CD14-positive monocyte (primary cell): ENCODE measurements at regions not wholly inside any gene's neighbourhood (a gene's known extent, or its start where the extent isn't known, plus 50 kb on each side); places are given as distances from the start of the nearest gene placed in this dataset.

ENCODE experiments used
- DNase-seq, 3 donors: peaks; one replicate each; pipeline ENCODE4 v3.0.0-alpha.2; 2011 to 2022
- H2AFZ ChIP-seq: 2 replicates; pipeline ENCODE4 v1.6.0; 2012; ENCODE audit warnings: mild to moderate bottlenecking, low read depth, low read length, inconsistent platforms; ENCODE audit not compliant: insufficient read depth, poor library complexity, severe bottlenecking
- H3K27ac ChIP-seq, 2 donors: 1 replicate in 1 of 2; 2 replicates in 1 of 2; pipeline ENCODE4 v1.5.1; 2012 to 2013; ENCODE audit warnings: low read length in 2 of 2, control low read depth in 1 of 2, inconsistent platforms in 1 of 2, low read depth in 1 of 2, mild to moderate bottlenecking in 1 of 2
- H3K27me3 ChIP-seq, 2 donors: one replicate each; pipeline versions ENCODE4 v1.6.0 to v1.6.1; 2011 to 2013; ENCODE audit warnings: low read length in 2 of 2; ENCODE audit not compliant: control insufficient read depth in 2 of 2, insufficient read depth in 2 of 2
- H3K36me3 ChIP-seq, 2 donors: replicated peaks in 1 of 2; 1 replicate in 1 of 2; 2 replicates in 1 of 2; pipeline versions ENCODE4 v1.5.1 to v1.6.1; 2012 to 2013; ENCODE audit warnings: low read length in 2 of 2, control low read depth in 1 of 2, inconsistent platforms in 1 of 2, mild to moderate bottlenecking in 1 of 2; ENCODE audit not compliant: insufficient read depth in 2 of 2, control insufficient read depth in 1 of 2
- H3K4me1 ChIP-seq, 2 donors: 1 replicate in 1 of 2; 2 replicates in 1 of 2; pipeline versions ENCODE4 v1.5.1 to v1.6.1; 2012 to 2013; ENCODE audit warnings: low read length in 2 of 2, control low read depth in 1 of 2, inconsistent platforms in 1 of 2, mild to moderate bottlenecking in 1 of 2, moderate library complexity in 1 of 2; ENCODE audit not compliant: insufficient read depth in 2 of 2, control insufficient read depth in 1 of 2
- H3K4me2 ChIP-seq: replicated peaks from 2 replicates; pipeline ENCODE3; 2012; ENCODE audit warnings: low read length, moderate library complexity, mild to moderate bottlenecking; ENCODE audit not compliant: poor library complexity, severe bottlenecking; ENCODE audit errors: extremely low read depth
- H3K4me3 ChIP-seq, 3 experiments: fragments of 200-600 bp in 1 of 3; sonication (generic) in 1 of 3; replicated peaks in 1 of 3; 1 replicate in 2 of 3; 2 replicates in 1 of 3; pipeline ENCODE4 v1.5.1; 2011 to 2013; ENCODE audit warnings: low read length in 3 of 3, mild to moderate bottlenecking in 3 of 3, control low read depth in 2 of 3, low read depth in 2 of 3, inconsistent platforms in 1 of 3, moderate library complexity in 1 of 3
- H3K79me2 ChIP-seq: 2 replicates; pipeline ENCODE4 v1.6.0; 2012; ENCODE audit warnings: mild to moderate bottlenecking, control low read depth, inconsistent platforms, low read length, moderate library complexity; ENCODE audit not compliant: insufficient read depth
- H3K9ac ChIP-seq: 2 replicates; pipeline ENCODE4 v1.6.0; 2017; ENCODE audit warnings: low read length, mild to moderate bottlenecking; ENCODE audit not compliant: insufficient read depth, poor library complexity, severe bottlenecking
- H3K9me3 ChIP-seq, 2 donors: replicated peaks in 1 of 2; 1 replicate in 1 of 2; 2 replicates in 1 of 2; pipeline versions ENCODE4 v1.5.1 to v1.6.1; 2012 to 2013; ENCODE audit warnings: low read length in 2 of 2, control low read depth in 1 of 2; ENCODE audit not compliant: control insufficient read depth in 1 of 2, insufficient read depth in 1 of 2
- H4K20me1 ChIP-seq: 2 replicates; pipeline ENCODE4 v1.6.0; 2012; ENCODE audit warnings: mild to moderate bottlenecking, low read length, control low read depth, moderate library complexity; ENCODE audit not compliant: insufficient read depth
- H3K27ac Mint-ChIP-seq, 7 donors: one replicate each; pipeline ENCODE4 v1.8.0; 2020; ENCODE audit warnings: mild to moderate bottlenecking in 7 of 7, mixed read lengths in 7 of 7, moderate library complexity in 6 of 7, inconsistent platforms in 2 of 7
- H3K27me3 Mint-ChIP-seq, 3 donors: one replicate each; pipeline ENCODE4 v1.8.0; 2021 to 2022; ENCODE audit warnings: low read depth in 3 of 3, mild to moderate bottlenecking in 3 of 3, mixed read lengths in 3 of 3, moderate library complexity in 3 of 3, inconsistent platforms in 1 of 3
- H3K36me3 Mint-ChIP-seq, 2 donors: one replicate each; pipeline ENCODE4 v1.8.0; 2020; ENCODE audit warnings: mixed read lengths in 2 of 2, inconsistent platforms in 1 of 2, mild to moderate bottlenecking in 1 of 2
- H3K4me1 Mint-ChIP-seq: one replicate; pipeline ENCODE4 v1.8.0; 2020; ENCODE audit warnings: mild to moderate bottlenecking, mixed read lengths
- H3K4me3 Mint-ChIP-seq, 2 donors: one replicate each; pipeline ENCODE4 v1.8.0; 2020; ENCODE audit warnings: mild to moderate bottlenecking in 2 of 2, mixed read lengths in 2 of 2, moderate library complexity in 1 of 2
- H3K9me3 Mint-ChIP-seq, 7 donors: one replicate each; pipeline ENCODE4 v1.8.0; 2020 to 2022; ENCODE audit warnings: mixed read lengths in 7 of 7, mild to moderate bottlenecking in 6 of 7, moderate library complexity in 6 of 7, inconsistent platforms in 2 of 7
- WGBS: methylation state at CpG from one replicate; pipeline ENCODE4 v1.1.5; 2013; ENCODE audit warnings: missing lambda C conversion rate; ENCODE audit not compliant: insufficient coverage; 5-methylcytosine and 5-hydroxymethylcytosine counted together
- intact Hi-C, 2 donors: fragments of 100-400 bp; cut with micrococcal nuclease; formaldehyde crosslinking; loops; one replicate each; pipeline versions ENCODE4 v1.15.0 to v1.15.1; 2023
- TF ChIP-seq, protein P1 (sequence below): fragments of 200-600 bp; IDR thresholded peaks from one replicate; pipeline ENCODE4 v1.8.0; 2022; ENCODE audit warnings: antibody characterized with exemption, mild to moderate bottlenecking

DNA sequence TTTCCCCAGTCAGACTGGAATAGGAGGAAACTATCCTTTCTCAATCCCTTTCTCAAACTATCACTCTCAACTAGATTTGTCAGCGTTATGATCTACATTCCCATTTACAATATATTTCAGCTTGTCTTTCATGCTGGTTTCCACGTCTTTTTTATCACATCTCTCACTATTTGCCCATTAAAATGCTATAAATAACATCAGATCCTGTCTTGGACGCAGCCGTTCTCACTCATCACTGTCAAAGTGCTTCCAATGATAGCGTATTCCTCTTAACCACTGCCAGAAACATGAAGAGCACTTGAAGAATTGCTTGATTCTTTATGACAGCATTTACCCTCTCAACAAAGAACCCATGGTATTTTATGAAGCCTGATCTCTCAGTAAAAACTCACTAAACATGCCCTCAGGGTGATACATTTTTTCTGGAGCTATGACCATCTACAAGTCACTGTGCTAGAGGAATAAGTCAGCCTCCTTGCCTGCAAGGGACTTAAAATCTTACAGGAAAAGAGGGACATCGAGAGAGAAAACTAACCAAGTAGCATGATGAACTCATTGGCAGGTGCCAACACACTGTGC lies 205.6 kb upstream of the PFKP start:
- H3K9me3 ChIP-seq, result peaks cover 0 to 17% of the 10 kb centered on the region in 2 donors
- no peak overlapping the region for H3K4me3 ChIP-seq
- Mint-ChIP-seq H3K36me3 (no peaks in the 10 kb centered on the region), H3K4me3 (no peak overlapping the region), H3K27me3 (peaks cover 1 to 5% (median 3%) of the 10 kb centered on the region in 3 donors), H3K27ac (no peak overlapping the region), H3K9me3 (peaks cover 0 to 13% (median 6%) of the 10 kb centered on the region in 7 donors), H3K4me1 (no peaks in the 10 kb centered on the region)
- intact Hi-C loops, result no loop called here
- H4K20me1 ChIP-seq, result no peaks in the 10 kb centered on the region
- no peak overlapping the region for H3K4me2 ChIP-seq
- H3K36me3 ChIP-seq, result no peaks in the 10 kb centered on the region
- no peak overlapping the region for H2AFZ ChIP-seq
- no peak overlapping the region for H3K9ac ChIP-seq
- 78% methylated on average over 6 of the region's 6 CpGs for WGBS
- TF ChIP-seq, protein P1, sequence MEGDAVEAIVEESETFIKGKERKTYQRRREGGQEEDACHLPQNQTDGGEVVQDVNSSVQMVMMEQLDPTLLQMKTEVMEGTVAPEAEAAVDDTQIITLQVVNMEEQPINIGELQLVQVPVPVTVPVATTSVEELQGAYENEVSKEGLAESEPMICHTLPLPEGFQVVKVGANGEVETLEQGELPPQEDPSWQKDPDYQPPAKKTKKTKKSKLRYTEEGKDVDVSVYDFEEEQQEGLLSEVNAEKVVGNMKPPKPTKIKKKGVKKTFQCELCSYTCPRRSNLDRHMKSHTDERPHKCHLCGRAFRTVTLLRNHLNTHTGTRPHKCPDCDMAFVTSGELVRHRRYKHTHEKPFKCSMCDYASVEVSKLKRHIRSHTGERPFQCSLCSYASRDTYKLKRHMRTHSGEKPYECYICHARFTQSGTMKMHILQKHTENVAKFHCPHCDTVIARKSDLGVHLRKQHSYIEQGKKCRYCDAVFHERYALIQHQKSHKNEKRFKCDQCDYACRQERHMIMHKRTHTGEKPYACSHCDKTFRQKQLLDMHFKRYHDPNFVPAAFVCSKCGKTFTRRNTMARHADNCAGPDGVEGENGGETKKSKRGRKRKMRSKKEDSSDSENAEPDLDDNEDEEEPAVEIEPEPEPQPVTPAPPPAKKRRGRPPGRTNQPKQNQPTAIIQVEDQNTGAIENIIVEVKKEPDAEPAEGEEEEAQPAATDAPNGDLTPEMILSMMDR, result no peak
- no peaks in the 10 kb centered on the region for H3K4me1 ChIP-seq
- no peak for DNase-seq
- H3K27me3 ChIP-seq, result no peaks in the 10 kb centered on the region
- H3K27ac ChIP-seq, result no peak overlapping the region
- no peaks in the 10 kb centered on the region for H3K79me2 ChIP-seq

DNA sequence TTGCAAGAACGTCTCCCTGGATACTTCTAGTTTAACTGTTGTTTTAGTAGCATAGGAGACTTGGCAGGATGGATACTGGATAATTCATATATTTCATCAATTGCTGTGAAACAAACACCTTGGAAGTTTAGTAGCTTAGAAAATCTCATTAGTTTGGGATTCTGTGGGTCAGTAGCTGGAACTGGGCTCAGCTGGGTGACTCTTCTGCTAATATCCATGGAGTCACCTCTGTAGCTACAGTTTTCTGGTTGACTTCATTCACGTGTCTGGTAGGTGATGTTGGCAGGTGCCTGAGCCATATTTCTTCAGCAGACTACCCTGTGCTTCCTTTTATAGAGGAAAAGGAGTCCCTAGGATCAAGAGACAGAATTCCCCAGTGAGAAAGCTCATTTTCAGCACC lies 208.9 kb upstream of the PFKP start:
- no peaks in the 10 kb centered on the region for H3K4me1 Mint-ChIP-seq
- intact Hi-C loops, result no loop called here
- Histone ChIP-seq H3K27ac (no peak overlapping the region), H3K4me2 (no peak overlapping the region), H3K27me3 (no peaks in the 10 kb centered on the region), H3K4me3 (no peak overlapping the region), H2AFZ (no peak overlapping the region), H3K4me1 (no peaks in the 10 kb centered on the region), H3K36me3 (no peaks in the 10 kb centered on the region), H3K79me2 (no peaks in the 10 kb centered on the region), H3K9me3 (peaks cover 0 to 4% of the 10 kb centered on the region in 2 donors), H3K9ac (no peak overlapping the region), H4K20me1 (no peaks in the 10 kb centered on the region)
- no peak overlapping the region for H3K27ac Mint-ChIP-seq
- no peaks in the 10 kb centered on the region for H3K36me3 Mint-ChIP-seq
- TF ChIP-seq, protein P1, result no peak
- WGBS, result no CpG with 5 or more reads among the region's 2 CpGs
- peaks cover 0 to 6% (median 3%) of the 10 kb centered on the region in 7 donors for H3K9me3 Mint-ChIP-seq
- no peak for DNase-seq
- H3K27me3 Mint-ChIP-seq, result peaks cover 0 to 6% (median 3%) of the 10 kb centered on the region in 3 donors
- H3K4me3 Mint-ChIP-seq, result no peak overlapping the region
